ENCODE measurements at regions not wholly inside any gene's neighbourhood (a gene's known extent, or its start where the extent isn't known, plus 50 kb on each side); places are given as distances from the start of the nearest gene placed in this dataset.
A peak's percentile ranks its signal among the peaks of the same experiment; 100 is the strongest.

GRCh38 chr20:51154708-51155690, 132.1 kb upstream of the KCNG1 start:
- Histone ChIP-seq H3K9me2 (no peaks in the 10 kb centered on the region; the same call in 1 of the 2 replicates), H3K9me3 (no peaks in the 10 kb centered on the region), H3K9ac (no peak overlapping the region), H3K4me3 (ENCODE audit: low read depth in 2 of 2, low read length in 1 of 2) (no peak overlapping the region), H3K27me3 (ENCODE audit: insufficient read depth) (peaks cover 40% of the 10 kb centered on the region), H3K27ac (ENCODE audit: low read depth in 2 of 2, low read length in 1 of 2) (peak overlapping the region in 1 of 2 experiments; percentile 99; a peak in 2 of 4 replicates), H3F3A (replicated peaks; ENCODE audit: insufficient read depth) (no peaks in the 10 kb centered on the region), H3K36me3 (replicated peaks in 1 of 2; ENCODE audit: control insufficient read depth in 1 of 2, insufficient read depth in 2 of 2, low read length in 1 of 2) (no peaks in the 10 kb centered on the region), H3K79me2 (ENCODE audit: insufficient read depth) (no peaks in the 10 kb centered on the region), H2AFZ (ENCODE audit: low read depth) (no peak overlapping the region), H3K4me2 (no peak overlapping the region), H4K20me1 (ENCODE audit: insufficient read depth) (no peaks in the 10 kb centered on the region), H3K4me1 (ENCODE audit: control insufficient read depth in 1 of 2, insufficient read depth in 2 of 2, low read depth in 1 of 2, low read length in 1 of 2) (peaks cover 0 to 39% of the 10 kb centered on the region in 2 experiments; a peak in 2 of 4 replicates)
- CTCF ChIA-PET: interaction anchor here (1.4 to 3.9 kb wide), 3 partner anchors 140 to 152 kb away, joined by 3 to 16 read pairs (median 11); no protein-coding TSS in a partner anchor
- TF ChIP-seq SIN3A (IDR thresholded peaks at IDR 0.05; ENCODE audit: borderline replicate concordance, low read depth, low read length): no peak
- TF ChIP-seq SMC3 (IDR thresholded peaks at IDR 0.05; ENCODE audit: low read depth, low read length): no peak
- no peak for TF ChIP-seq ZBTB33 (IDR thresholded peaks at IDR 0.05; ENCODE audit: borderline replicate concordance, low read depth)
- no peak for TF ChIP-seq CTCF (IDR thresholded peaks at IDR 0.05)
- no peak for TF ChIP-seq USF2 (IDR thresholded peaks at IDR 0.05; ENCODE audit: borderline replicate concordance, low read depth, low read length)
- no peak for TF ChIP-seq EP300 (IDR thresholded peaks at IDR 0.05; ENCODE audit: borderline replicate concordance in 1 of 2, low read depth in 1 of 2, low read length in 1 of 2)
- TF ChIP-seq RFX5 (IDR thresholded peaks at IDR 0.05; ENCODE audit: low read length): no peak
- TF ChIP-seq FOXM1 (IDR thresholded peaks at IDR 0.05; ENCODE audit: low read depth): no peak
- no peak for TF ChIP-seq FOXJ3 (CRISPR knock-in tag; IDR thresholded peaks at IDR 0.05)
- no peak for TF ChIP-seq TAF1 (IDR thresholded peaks at IDR 0.05; ENCODE audit: borderline replicate concordance, low read depth, low read length)
- TF ChIP-seq IRF3 (IDR thresholded peaks at IDR 0.05; ENCODE audit: low read depth, low read length): no peak
- no peak for TF ChIP-seq EZH2phosphoT487 (IDR thresholded peaks at IDR 0.05; ENCODE audit: borderline replicate concordance, low read depth)
- TF ChIP-seq RAD21 (IDR thresholded peaks at IDR 0.05; ENCODE audit: low read length): no peak
- no peak for TF ChIP-seq TEAD4 (IDR thresholded peaks at IDR 0.05; ENCODE audit: borderline replicate concordance, insufficient read depth)
- no peak for TF ChIP-seq CHD2 (IDR thresholded peaks at IDR 0.05; ENCODE audit: low read length, partially characterized antibody)
- TF ChIP-seq REST (IDR thresholded peaks at IDR 0.05; ENCODE audit: low read depth, low read length): no peak
- no peak for TF ChIP-seq ELF1 (IDR thresholded peaks at IDR 0.05)
- POLR2A ChIA-PET: interaction anchor here (0.7 to 3.0 kb wide), 2 partner anchors 24 to 152 kb away, joined by 4 to 42 read pairs; no protein-coding TSS in a partner anchor
- 63% methylated on average over 18 of the region's 19 CpGs for WGBS (ENCODE audit: low lambda C conversion rate)
- no peak for DNase-seq

All from SK-N-SH (cell line).